ENCODE measurements at regions not wholly inside any gene's neighbourhood (a gene's known extent, or its start where the extent isn't known, plus 50 kb on each side); places are given as distances from the start of the nearest gene placed in this dataset.
"Not testable (repeated sequence)": the region's sequence is repeated elsewhere in the genome, so short reads cannot be mapped to it uniquely, and the experiment has no call there.

DNA sequence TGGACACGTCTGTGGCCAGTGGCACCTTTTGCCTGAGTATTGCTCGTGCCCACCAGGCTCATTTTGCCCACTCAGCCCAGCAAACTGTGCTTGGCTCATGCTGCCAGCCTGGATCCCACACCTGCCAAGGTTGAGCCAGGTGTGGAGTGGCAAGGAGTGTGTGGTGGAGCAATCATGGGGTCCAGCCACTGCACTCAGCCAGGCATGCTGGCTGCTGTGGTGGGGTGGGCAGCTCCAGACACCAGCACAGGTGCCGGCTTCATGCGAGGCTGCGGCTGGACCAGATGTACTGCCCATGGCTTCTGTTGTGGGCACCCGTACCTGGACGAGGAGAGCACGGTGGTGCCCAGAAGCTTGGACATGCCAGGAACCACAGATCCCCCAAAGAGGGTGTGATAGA, 364.1 kb downstream of the TMEM38B start:
- DNase-seq: no peak

DNA sequence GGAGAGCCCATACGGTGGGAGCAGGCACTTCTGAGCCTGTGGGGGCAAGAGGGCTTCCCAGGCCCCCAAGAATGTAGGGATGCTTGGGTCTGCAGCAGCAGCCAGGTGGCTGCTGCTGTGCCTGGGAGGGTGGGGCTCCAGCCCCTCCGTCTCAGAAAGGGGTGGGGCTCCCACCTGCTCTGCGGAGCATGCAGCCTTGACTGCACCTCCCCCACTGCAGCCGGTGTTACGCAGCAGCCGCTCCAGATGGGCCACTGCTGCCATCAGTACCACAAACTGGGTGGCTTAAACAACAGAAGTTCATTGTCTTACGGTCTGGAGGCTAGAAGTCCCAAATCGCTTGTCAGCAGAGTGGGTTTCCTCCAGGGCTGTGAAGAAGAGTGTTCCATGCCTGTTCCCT, 365.5 kb downstream of the TMEM38B start:
- no peak for DNase-seq

DNA sequence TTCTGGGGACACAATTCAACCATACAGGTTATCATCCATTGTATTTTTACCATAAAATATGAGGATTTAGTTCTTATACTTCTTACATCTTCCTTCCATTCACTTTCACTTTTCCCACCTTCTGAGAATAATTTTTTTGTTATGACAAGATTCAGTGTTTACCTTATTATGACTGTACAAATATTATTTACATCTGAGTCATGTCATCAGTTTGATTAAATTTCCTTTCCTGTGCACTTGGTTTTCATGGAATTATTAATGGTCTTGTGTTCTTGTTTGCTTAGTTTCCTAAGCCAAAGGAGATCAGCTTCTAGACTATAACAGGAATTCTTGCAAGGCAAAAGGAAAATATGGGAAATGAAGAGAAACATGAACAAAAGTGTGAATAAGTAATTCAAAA, 366.5 kb downstream of the TMEM38B start:
- DNase-seq: no peak

DNA sequence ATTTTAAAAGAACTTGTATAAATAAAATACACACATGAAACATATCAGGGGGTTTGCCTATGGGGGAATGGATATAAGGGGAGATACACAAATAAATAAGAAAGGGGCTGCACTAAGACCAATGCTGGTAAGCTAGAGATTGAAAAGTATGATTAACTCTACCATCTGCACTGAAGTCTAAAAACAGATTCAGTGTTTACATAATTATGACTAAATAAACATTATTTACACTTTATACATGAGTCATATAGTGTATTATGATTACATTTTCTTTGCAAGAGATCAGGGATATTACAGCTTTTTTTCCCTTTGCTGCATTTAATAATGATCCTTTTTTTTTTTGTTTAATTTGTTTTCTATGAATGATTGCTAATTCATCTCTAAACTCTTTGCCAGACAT, 367.9 kb downstream of the TMEM38B start:
- no peak for DNase-seq

DNA sequence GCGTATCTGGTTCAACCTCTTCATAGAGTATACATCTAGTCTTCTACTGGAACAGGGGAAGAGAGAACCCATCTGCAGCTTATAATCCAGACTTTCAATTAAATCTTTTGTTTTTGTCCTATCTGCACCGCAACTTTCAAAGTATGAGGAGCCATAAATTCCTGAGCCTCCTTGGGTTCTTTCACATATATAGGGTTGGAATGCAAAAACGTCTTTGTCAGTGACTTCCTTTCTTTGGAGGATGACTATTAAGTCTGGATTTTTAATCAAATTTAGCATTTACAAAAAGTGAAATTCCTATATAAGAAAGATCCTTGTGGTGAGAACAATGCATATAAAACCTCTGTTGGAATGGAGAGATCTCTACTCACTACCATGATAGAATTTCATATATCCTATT, 370.8 kb downstream of the TMEM38B start:
- no peak for DNase-seq

DNA sequence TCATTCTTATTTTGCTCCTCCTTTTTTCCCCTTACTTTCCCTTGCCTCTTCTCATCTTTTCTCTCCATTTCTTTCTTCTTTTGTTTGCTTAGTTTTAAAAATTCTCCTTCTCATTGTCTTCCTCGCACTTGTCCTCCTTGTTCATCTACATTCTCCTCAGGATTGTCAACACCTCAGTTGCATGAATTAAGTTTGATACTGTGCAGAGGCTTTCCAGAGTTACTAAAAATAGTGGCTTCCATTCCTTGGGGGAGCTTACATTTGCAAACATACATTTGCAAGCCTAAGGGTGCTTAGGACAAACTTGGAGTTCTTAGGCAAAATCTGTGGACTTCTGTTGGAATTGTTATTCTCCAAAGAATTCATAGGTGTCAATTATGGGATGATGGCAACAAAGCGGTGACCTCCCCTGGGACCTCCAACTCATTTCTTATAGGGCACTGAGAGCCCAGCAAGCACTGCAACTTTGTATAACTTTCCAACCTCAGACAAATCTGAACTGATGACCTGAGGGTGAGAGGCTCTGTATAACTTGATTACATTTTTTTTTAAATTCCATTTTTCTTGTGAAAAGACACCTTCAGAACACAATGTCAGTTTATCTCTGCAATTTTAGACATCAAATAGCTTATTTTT, 371.4 kb downstream of the TMEM38B start:
- no peak for DNase-seq

DNA sequence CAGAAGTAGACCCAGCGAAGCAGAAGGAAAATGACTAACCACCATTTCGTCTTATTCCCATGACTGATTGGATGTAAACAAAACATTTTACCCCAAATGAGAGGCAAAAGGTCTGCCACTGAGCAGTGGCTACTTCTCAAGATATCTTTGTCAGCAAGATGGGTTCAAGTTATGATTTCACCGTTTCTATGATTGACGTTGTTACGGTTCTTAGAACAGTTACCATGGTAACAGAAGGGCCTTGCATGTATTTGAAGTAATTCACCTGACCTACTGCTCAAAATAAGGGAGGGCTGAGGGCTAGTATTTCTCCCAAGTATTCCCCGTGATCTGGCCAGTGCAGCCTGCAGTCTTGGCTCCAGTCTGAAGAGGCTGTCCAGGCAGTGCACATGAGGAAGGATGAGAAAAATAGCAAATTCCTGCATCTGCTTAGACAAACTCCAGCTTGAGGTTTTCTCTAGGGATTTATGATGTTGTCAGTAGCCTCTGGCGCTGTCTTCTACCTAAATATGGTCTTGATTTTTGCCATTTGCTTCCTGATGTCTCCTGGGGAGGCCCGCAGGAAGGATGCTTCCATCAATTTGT, 372.7 kb downstream of the TMEM38B start:
- DNase-seq: no peak

DNA sequence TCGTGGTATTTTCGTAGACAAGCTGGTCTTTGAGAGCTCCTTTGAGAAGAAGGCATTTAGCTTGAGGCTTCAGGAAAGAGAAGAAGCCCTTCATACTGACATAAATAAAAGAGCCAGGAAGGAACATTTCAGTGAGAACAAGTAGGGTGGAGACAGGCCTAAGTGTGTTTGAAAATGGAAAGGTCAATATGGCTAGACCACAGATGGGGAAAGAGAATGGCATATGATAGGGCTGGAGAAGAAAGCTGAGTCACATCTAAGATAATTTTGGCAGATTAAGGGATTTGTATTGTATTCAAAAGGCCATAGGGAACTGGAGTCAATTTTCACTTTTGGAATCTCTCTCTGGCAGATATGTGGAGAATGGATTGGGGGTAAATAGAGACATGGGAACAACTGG, 374.9 kb downstream of the TMEM38B start:
- no peak for DNase-seq

DNA sequence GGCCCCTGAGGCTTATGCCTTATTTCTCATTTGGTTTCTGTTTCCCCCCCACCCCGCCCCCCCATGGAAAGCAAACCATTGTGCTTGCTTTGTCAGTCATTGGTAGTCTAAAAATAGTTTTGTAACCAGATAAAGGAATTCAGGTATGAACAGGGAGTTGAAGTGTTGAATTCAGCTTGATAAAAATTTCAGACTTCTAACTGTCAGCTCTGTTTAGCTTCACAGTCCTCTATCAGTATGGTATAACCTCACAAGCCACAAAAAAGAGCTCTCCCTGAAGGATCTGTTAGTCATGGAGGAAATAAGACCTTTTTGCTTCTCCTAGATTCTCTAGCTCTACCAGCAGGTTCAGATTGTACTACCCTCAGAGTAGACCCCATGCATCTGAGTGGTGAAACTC, 378.1 kb downstream of the TMEM38B start:
- DNase-seq: no peak

DNA sequence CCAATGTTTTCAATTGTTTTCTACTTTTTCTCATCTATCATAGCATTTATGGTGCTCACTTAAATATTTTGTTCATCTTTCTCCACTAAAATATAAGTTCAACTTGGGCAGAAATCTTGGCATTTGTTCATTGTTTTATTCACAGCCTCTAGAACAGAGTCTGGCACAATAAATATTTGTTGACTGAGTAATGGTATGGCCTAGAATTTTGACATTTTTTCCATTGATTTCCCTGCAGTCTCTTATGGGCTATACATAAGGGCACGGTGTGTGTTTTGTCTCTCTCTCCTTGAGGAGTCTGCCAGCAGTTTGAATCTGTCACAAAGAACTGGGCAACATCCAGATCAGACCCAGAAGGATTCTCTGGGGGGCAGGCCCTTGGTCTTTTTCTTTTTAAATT, 379.7 kb downstream of the TMEM38B start:
- no peak for DNase-seq

DNA sequence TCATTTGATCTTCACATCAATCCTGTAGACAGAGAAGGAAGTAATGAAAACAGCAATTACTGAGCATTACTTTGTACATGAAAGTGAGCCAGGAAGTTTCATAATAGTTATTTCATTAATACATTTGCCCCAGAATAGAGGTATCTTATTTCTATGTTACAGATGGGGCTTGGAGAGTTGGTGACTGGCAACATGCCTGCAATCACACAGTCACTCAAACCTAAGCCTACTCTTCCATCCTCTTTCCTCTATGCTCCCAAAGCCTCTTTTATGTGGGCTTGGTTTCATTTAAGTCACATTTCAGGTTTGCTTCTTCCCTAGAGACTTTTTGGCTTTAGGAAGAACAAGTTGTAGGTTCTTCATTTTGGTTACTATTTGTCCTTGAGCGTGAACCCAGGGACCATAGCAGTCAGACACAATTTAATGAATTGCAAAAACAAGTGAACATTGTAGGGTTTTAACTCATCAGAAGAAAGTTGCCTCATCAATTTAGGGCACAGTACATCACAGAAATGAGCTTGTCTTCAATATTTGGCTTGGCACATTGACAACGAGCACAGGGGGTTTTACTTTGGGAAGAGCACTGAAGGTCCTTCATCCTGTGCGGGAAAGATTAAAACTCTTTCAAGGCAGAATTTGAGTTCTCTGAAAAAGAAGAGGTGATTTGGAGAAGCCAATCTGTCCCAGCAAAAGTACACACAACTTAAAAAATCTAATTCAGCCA, 381.1 kb downstream of the TMEM38B start:
- DNase-seq: no peak

DNA sequence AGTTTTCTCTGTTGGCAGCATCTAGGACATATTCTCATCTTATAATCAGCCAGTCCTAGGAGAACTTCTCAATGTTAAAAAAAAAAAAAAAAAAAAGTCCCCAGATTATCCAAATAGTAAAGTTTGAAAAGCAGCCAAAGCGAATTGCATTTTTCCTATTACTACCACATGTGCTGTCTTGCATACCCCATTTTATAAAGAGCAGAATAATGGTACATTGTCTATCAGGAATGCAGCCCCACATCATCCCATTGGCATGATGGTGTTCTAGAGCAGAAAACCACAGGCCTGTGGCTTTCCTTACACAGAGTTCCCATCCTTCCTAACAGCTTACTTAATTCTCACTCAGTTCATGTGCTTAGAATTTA, 381.6 kb downstream of the TMEM38B start:
- DNase-seq: no peak

DNA sequence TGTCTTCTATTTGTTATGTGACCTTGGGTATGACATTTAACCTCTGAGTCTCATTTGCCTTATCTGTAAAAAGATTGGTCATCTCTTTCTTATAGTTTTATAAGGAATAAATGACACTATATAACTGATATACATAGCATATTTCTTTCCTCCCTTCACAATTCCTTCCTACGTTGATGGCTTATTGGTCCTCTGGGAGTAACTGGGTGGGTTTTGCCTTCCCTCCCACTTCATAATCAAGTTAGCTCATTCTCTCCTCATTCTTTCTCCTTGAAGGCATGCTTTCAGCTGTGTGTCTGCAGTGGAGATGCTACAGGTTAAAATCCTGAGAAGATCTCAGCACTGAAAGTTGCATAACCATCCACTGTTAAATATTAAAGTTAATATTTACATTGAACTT, 382.4 kb downstream of the TMEM38B start:
- no peak for DNase-seq

DNA sequence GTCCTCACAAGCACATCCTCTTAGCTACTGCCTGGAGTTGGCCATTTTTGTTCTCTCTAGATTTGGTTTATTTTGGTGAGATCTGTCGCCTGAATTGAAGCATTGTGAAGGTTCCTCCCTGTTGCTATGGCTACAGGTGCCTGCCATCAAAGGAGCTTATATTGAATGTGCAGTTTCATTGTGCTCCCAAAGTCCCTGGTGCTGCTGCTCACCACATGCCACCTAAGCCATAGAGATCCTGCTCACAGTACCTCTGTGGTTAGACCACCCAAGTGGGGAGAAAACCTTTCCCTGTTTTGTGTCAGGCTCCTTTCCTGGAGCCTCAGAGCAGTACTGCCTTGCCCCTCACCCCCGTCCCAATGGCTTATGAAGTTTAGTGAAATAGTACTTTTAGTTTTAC, 383.4 kb downstream of the TMEM38B start:
- DNase-seq: no peak

DNA sequence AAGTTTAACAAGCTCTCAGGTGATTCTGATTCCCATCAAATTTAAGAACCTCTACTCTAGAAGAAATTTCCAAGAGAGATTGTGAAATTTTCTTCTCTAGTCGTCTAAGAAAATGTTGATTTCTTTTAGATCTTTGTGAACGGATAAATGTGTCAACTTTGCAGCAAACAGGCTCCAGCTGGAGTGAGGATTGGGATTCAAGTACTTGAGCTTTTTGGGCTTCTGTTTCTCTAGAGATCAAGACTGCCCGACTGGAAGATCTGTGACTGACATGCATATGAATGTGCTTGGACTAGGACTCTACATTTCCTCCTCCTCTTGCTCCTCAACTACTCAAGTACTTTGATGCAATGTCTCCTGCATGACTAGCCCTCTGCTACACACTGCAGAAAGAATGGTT, 388.3 kb downstream of the TMEM38B start:
- no peak for DNase-seq

DNA sequence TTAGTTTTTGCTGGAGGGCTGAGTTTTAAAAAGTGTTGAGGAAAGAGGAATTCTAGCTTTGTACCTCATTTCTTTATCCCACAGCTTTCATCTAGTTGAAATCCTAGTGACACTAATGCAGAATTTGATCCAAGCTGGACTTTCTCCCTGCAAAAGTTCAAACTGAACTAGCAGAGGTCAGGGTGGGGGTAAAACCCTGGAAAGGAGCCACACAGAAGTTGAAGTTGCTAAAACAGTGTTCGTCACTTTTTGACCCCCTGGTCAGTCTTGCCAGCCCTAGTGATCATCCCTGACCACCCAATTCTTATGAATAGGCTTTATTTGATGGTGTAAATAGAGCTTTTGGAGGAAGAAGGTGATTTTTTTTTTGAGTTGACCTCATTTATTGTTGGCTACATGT, 390.4 kb downstream of the TMEM38B start:
- DNase-seq: no peak

DNA sequence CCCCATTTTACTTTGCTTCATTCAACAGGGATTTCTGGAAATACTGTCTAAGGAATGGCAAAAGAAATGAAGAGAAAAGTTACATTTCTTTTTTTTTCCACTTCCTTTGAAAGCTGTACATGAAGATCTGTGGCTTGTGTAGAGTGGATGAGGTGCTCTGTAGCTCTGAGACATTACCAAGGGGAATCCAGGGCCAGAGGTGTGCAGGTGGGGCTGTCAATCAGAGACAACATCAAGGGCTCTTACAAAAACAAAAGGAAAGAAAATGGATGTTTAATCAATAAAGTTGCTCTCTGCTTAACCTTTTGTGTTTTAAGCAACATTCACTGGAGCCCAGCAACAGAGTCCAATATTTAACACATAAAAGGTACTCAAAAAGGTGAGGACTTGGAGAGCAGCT, 391.1 kb downstream of the TMEM38B start:
- no peak for DNase-seq

DNA sequence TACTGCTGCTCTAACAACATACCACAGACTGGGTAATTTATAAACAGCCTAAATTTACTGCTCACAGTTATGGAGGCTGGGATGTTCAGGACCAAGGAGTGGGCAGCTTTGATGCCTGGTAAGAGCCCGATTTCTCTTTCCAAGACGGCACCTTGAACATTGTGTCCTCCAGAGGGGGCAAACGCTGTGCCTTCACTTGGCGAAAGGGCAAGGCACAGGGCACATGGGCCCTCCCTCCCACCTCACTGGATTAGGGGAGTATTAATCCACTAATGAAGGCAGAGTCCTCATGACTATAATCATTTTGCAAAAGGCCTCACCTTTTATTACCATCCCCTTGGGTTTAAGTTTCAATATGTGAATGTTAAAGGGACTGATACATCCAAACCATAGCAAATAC, 397.7 kb downstream of the TMEM38B start:
- no peak for DNase-seq

DNA sequence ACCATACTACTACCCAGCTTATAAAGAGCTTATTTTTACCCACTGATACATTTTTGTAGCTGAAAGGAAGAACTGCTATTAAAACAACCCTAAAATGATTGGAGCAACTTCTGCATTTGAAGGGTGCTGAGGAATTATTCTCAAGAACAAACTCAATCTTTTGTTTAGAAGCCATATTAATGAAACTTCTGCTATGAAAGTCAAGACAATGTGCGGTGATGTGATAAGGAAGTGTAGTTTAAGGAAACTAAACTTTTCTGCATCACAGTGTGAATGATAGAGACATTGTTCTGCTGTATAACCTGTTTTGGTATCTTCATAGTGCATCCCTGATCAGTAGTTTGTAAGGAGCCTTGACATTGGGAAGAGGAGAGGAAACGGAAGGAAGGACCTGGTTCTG, 408.5 kb downstream of the TMEM38B start:
- no peak for DNase-seq

DNA sequence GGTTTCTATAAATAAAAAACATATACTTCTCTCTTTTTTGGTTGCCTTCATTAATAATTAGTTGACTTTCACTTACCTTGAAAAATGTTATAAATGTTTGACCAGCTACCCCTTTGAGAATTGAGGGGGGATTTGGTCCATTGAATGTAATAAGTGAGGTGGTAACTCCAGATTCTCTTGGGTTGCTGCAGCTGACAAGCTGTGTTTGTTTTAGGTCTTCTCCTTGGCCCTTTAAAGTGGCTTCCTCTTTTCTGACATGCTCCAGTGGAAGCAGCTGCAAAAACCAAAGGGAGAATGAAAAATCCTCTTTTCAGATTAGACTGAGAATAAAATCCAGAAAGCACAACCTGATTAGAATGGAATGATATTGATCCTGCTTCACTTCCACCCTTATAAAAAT, 410.5 kb downstream of the TMEM38B start:
- DNase-seq: no peak

DNA sequence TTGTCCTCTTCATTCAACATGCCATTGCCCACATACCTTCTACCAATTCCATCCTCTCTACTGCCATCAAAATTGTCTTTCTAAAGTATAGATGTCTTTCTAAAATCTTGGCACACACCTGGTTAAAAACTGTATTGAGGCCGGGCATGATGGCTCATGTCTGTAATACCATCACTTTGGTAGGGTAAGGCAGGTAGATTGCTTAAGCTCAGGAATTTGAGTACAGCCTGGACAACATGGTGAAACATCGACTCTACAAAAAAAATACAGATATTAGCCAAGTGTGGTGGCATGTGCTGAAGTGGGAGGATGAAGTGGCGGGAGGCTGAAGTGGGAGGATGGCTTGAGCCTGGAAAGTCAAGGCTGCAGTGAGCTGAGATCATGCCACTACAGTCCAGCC, 412.1 kb downstream of the TMEM38B start:
- no peak for DNase-seq

DNA sequence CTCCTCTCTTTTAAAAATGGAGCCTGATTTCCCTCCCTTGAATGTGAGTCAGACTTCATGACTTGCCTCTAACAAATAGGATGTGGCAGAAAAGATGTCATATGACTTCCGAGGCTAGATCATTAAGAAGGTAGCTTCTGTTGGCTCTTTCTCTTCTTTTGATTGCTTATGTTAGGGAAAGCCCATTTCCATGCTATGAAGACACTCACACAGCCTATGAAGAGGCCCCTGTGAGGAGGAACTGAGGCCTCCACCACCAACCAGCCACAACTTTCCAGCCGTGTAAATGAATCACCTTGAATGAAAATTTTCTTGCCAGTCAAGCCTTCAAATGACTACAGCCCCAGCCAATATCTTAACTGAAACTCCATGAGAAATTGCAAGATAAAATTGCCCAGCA, 413.4 kb downstream of the TMEM38B start:
- DNase-seq: no peak

DNA sequence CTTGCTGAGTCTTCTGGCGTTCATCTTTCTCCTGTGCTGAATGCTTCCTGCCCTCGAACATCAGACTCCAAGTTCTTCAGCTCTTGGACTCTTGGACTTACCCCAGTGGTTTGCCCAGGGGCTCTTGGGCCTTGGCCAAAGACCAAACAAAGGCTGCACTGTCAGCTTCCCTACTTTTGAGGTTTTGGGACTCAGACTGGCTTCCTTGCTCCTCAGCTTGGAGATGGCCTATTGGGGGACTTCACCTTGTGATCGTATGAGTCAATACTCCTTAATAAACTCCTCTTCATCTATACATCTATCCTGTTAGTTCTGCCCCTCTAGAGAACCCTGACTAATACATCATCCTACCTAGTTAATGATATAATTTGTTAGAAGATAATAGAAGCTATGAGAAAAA, 415.4 kb downstream of the TMEM38B start:
- DNase-seq: not testable (repeated sequence)

DNA sequence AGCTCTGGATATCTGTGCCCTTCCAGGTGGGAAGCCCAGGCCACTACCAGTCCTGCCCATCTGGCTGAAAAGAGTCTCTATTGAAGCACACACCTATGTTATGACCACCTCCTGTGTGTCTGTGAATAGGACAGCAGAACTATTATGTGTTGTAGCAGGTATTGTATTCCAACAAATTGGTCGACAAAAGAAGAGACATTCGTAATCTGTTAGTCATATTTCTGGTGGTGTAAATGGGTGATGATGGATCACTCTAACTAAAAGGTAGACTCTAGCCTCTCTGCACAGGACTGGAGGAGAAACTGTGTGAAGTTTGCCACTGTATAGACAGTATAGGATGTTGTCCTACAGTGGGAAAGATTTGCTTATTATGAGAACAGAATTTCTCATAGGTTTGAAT, 416.1 kb downstream of the TMEM38B start:
- DNase-seq: no peak

Data from GF-D8 (cell line).